GM19099 (cell line): ENCODE measurements at regions not wholly inside any gene's neighbourhood (a gene's known extent, or its start where the extent isn't known, plus 50 kb on each side); places are given as distances from the start of the nearest gene placed in this dataset.

Experiments
- POLR2A ChIP-seq: IDR thresholded peaks from 3 replicates; pipeline ENCODE4 v1.6.1; 2011; ENCODE audit warnings: low read depth; ENCODE audit not compliant: insufficient read length; ENCODE audit errors: extremely low read depth

- TF ChIP-seq POLR2A = no peak
Observed at GRCh38 chr22:49156662-49157285, 670.9 kb downstream of the BRD1 start.

- no peak for TF ChIP-seq POLR2A
Observed at GRCh38 chr22:49155770-49156580, 671.7 kb downstream of the BRD1 start.

- no peak for TF ChIP-seq POLR2A
Observed at GRCh38 chr22:49155039-49155769, 672.5 kb downstream of the BRD1 start.

DNA sequence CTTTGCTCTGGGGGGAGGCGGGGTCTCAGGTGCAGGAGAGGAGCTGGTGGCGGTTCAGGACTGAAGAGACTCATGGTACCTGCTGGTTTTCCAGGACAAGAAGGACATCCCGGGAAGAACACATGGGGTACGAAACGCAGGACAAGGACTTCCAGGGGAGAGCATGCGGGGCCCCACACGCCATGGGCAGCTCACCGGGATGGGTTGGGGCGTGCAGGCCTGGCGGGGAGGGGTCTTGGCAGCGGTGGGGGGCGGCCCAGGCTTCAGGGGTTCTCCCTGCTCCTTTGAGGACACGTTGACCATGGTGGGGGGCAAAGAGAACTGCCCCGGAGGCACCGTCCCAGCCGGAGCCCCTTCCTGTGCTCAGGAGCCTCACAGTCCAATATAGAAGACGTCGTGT is 673.2 kb downstream of the BRD1 start:
- TF ChIP-seq POLR2A = no peak

GRCh38 chr22:49153921-49154320 is 673.8 kb downstream of the BRD1 start:
- no peak for TF ChIP-seq POLR2A

DNA sequence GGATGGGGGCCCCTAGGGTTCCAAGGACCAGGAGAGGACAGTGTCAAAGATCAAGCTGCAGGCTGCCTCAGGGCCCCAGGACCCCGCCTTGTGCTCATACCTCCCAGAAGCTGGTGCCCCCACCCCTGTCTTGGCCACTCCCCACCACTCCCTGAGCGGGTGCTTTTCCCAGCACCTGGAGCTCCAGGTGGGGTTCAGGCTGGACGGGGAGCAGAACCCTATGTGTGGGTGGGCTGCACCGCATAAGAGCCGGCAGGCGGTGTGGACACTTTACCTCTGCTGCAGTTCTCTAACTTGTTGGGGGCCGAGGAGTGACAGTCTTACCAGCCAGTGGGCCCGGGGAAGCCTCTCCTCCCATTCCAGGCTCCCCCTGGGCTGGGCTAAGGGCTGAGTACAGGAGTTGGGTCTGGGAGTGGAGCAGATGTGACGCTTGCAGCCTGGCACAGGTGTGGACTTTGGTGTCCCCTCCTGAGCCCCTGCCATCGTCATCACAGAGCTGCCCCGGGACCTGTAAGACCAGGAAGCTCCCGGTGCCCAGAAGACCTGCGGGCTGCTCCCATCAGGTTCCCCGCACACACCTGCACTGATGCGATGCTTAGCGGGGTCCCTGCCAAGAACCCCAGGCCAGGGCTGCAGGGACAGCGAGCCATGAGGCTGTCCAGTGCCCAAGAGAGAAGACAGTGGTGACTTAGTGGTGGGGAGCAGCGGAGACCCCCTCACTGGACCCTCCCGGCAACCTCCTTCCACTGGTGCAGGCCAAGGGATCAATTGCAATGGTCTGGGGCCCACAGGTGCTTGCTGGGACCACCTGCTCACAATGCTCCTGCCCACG is 674.5 kb downstream of the BRD1 start:
- no peak for TF ChIP-seq POLR2A

DNA sequence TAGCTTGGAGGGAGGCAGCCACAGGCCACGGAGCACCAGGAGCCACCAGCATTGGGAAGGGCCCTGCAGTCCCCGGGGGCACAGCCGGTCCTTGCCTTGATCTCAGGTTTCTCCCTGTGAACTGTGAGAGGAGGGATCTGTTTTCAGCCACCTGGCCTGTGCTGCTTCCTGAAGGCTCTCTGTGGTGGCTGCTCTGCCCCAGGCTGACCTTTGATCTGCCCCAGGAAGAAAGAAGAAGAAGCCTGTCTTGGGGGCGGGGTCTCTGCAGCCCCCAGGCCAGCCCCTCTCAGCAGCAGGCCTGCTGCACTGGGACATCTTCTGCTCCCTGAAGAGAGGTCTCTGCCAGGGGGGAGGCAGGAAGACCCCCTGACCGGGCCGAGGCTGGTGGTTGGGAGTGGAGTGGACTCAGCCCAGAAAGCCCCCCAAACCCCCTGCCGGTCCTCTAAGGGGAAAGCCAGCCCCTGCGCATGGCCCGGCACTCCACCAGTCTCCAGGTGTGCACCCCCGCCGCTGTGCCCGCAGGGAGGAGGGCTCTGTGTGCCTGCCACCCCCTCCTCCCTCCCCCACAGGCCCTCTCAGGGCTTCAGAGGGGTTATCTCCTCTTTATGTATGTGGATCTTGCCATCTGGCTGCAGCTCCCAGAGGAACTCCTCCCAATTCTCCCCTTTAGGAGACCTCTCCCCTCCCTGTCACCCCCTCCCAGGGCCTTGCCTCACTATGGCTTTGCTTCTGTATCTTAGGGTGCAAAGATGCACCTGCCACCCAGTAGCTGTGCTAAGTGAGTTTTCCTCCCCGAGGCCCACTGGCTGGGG is 675.3 kb downstream of the BRD1 start:
- no peak for TF ChIP-seq POLR2A

- no peak for TF ChIP-seq POLR2A
Observed at GRCh38 chr22:49151256-49152126, 676.2 kb downstream of the BRD1 start.

DNA sequence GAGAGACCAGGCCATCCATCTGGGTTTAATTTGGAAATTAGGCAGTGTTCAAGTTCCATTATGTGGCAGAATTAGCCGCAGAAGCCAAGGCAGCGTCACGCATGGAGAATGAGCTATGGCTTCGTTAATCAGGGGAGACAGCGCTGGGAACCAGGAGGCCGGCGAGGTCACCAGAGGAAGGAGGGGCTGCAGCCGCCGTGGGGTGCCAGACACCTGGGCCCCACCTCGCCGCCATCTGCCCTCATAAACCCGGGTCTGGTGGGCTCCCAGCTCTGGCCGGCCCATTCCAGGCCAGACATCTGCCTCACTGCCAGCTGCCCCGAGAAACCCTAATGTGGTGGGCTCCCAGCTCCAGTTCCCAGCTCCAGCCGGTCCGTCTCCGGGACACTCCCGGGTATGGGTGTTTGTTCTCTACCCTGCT is 676.9 kb downstream of the BRD1 start:
- no peak for TF ChIP-seq POLR2A

DNA sequence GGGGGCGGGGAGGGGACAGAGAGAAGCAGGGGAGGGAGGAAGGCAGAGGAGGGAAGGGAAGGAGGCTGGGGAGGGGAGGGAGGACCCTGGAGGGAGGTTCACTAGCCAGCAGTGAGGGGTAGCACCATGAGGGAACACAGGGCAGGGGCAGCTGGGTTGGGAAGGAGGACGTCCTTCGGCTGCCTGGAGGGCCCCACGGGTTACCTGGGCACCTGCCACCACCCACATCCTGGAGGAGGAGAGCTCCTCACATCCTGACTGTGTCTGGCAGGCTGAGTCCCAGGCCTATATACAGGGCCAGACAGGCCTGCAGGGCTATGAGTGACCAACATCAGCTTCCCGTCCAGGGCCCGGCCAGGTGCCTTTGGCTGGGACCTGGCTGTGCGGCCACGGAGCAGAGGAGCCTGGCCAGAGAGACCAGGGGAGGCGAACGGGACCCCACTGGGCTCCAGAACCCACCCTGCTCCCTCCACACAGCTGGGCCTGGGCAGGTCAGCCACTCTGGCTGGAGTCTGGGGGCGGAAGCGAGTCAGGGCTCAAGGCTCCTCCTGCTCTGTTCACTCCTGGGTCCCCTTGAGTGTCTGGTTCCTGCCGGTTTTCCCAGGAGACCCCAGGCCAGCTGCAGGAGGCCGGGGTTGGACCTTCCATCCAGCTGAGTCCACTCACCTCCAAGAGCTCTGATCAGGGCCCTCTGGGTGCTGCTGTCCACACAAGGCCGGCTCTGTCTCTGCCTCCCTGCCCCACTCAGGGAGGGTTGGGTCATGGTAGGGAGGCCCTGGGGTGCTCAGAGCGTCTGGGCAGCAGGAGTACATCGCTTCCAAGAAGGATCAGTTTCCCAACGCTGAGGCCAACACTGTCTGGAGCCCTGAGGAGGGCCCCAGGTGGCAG is 677.7 kb downstream of the BRD1 start:
- no peak for TF ChIP-seq POLR2A

- TF ChIP-seq POLR2A = no peak
Observed at GRCh38 chr22:49148895-49149418, 678.7 kb downstream of the BRD1 start.

- no peak for TF ChIP-seq POLR2A
Observed at GRCh38 chr22:49147617-49148175, 680.0 kb downstream of the BRD1 start.
